H1 (cell line): ENCODE measurements at regions not wholly inside any gene's neighbourhood (a gene's known extent, or its start where the extent isn't known, plus 50 kb on each side); places are given as distances from the start of the nearest gene placed in this dataset.

Experiments used
- CTCF ChIA-PET: fragments of 300-600 bp; sonication (Branson Sonifier 250); formaldehyde crosslinking; loops from one replicate; lab custom pipeline; 2021; ENCODE audit not compliant: partially characterized antibody; lab: Charles Lee
- POLR2A ChIA-PET: fragments of 300-600 bp; sonication (Branson Sonifier 250); formaldehyde crosslinking; loops from one replicate; lab custom pipeline; 2021; ENCODE audit warnings: inconsistent platforms; ENCODE audit not compliant: partially characterized antibody; lab: Charles Lee
- DNase-seq, 2 experiments: peaks; one replicate each; pipeline versions ENCODE4 v3.0.0 to v3.0.0-alpha.2; 2010 to 2022; ENCODE audit warnings: low spot score in 2 of 2, low read depth in 1 of 2, mixed read lengths in 1 of 2
- FAIRE-seq: peaks from 2 replicates; lab custom pipeline; 2011; peaks lifted over from hg19 to GRCh38; lab: Jason Lieb, UNC
- H2AFZ ChIP-seq: 2 replicates; pipeline ENCODE4 v1.8.1; 2012; ENCODE audit warnings: low read length, inconsistent platforms
- H2AK5ac ChIP-seq: 2 replicates; pipeline ENCODE4 v1.6.1; 2013; ENCODE audit warnings: low read depth, low read length
- H2BK120ac ChIP-seq: replicated peaks from 2 replicates; pipeline ENCODE3; 2013; ENCODE audit warnings: low read depth, low read length, inconsistent platforms
- H2BK12ac ChIP-seq: 2 replicates; pipeline ENCODE4 v1.6.1; 2013; ENCODE audit warnings: low read depth, low read length
- H2BK15ac ChIP-seq: 2 replicates; pipeline ENCODE4 v1.6.1; 2013; ENCODE audit warnings: low read length
- H2BK20ac ChIP-seq: 2 replicates; pipeline ENCODE4 v1.6.1; 2013; ENCODE audit warnings: low read length
- H2BK5ac ChIP-seq: 2 replicates; pipeline ENCODE4 v1.6.1; 2013; ENCODE audit warnings: low read depth, low read length
- H3K14ac ChIP-seq: 2 replicates; pipeline ENCODE4 v1.6.1; 2013; ENCODE audit warnings: inconsistent platforms; ENCODE audit not compliant: insufficient read length
- H3K18ac ChIP-seq: 2 replicates; pipeline ENCODE4 v1.6.1; 2013; ENCODE audit warnings: low read length; ENCODE audit errors: extremely low read depth
- H3K23ac ChIP-seq: 2 replicates; pipeline ENCODE4 v1.6.1; 2013; ENCODE audit warnings: inconsistent platforms; ENCODE audit not compliant: insufficient read length
- H3K23me2 ChIP-seq: 2 replicates; pipeline ENCODE4 v1.6.1; 2013; ENCODE audit warnings: low read depth, low read length
- H3K27ac ChIP-seq: 2 replicates; pipeline ENCODE4 v1.6.1; 2011; ENCODE audit warnings: low read depth, low read length, inconsistent platforms
- H3K27me3 ChIP-seq, 4 experiments: replicated peaks in 1 of 4; 1 replicate in 1 of 4; 2 replicates in 3 of 4; pipeline versions ENCODE4 v1.6.1 to v1.8.1; 2011 to 2013; ENCODE audit warnings: low read length in 3 of 4, mild to moderate bottlenecking in 3 of 4, inconsistent platforms in 2 of 4, mixed read lengths in 2 of 4, moderate library complexity in 1 of 4; ENCODE audit not compliant: control insufficient read depth in 3 of 4, insufficient read depth in 3 of 4; ENCODE audit errors: extremely low read depth in 1 of 4
- H3K36me3 ChIP-seq, 4 experiments: 2 replicates each; pipeline versions ENCODE4 v1.6.1 to v1.8.1; 2011 to 2013; ENCODE audit warnings: mild to moderate bottlenecking in 4 of 4, low read length in 3 of 4, moderate library complexity in 2 of 4, control low read depth in 1 of 4, inconsistent platforms in 1 of 4; ENCODE audit not compliant: insufficient read depth in 4 of 4, control insufficient read depth in 2 of 4
- H3K4ac ChIP-seq: replicated peaks from 2 replicates; pipeline ENCODE3; 2013; ENCODE audit warnings: low read length, low read depth, mixed read lengths, inconsistent platforms; ENCODE audit not compliant: insufficient read length
- H3K4me1 ChIP-seq, 4 experiments: replicated peaks in 1 of 4; 1 replicate in 1 of 4; 2 replicates in 3 of 4; pipeline versions ENCODE4 v1.6.1 to v1.8.1; 2011 to 2013; ENCODE audit warnings: low read length in 3 of 4, inconsistent platforms in 2 of 4, mixed read lengths in 1 of 4; ENCODE audit not compliant: insufficient read depth in 4 of 4, control insufficient read depth in 3 of 4
- H3K4me2 ChIP-seq, 2 experiments: 2 replicates each; pipeline versions ENCODE4 v1.6.1 to v1.8.1; 2011 to 2013; ENCODE audit warnings: low read depth in 2 of 2, low read length in 2 of 2, control low read depth in 1 of 2, inconsistent platforms in 1 of 2, mild to moderate bottlenecking in 1 of 2; ENCODE audit not compliant: insufficient read depth in 1 of 2
- H3K4me3 ChIP-seq, 4 experiments: fragments of 200-600, 300-600 bp in 1 of 4; sonication (generic), shearing (Covaris generic), sonication (Bioruptor Twin) in 1 of 4; 2 replicates each; pipeline versions ENCODE4 v1.5.1 to v1.8.1; 2011 to 2016; ENCODE audit warnings: low read length in 4 of 4, low read depth in 3 of 4, control low read depth in 2 of 4, inconsistent platforms in 2 of 4, mild to moderate bottlenecking in 2 of 4, mixed read lengths in 1 of 4, moderate library complexity in 1 of 4; ENCODE audit not compliant: insufficient read depth in 2 of 4; ENCODE audit errors: extremely low read depth in 1 of 4
- H3K56ac ChIP-seq: replicated peaks from 2 replicates; pipeline ENCODE3; 2013; ENCODE audit warnings: low read depth, mild to moderate bottlenecking, mixed read lengths, low read length, inconsistent platforms; ENCODE audit not compliant: insufficient read length
- H3K79me1 ChIP-seq: 2 replicates; pipeline ENCODE4 v1.6.1; 2013; ENCODE audit warnings: low read depth, low read length, control low read depth
- H3K79me2 ChIP-seq, 2 experiments: 2 replicates each; pipeline versions ENCODE4 v1.6.1 to v1.8.1; 2012 to 2013; ENCODE audit warnings: low read length in 2 of 2, mild to moderate bottlenecking in 2 of 2, inconsistent platforms in 1 of 2; ENCODE audit not compliant: insufficient read depth in 2 of 2, control insufficient read depth in 1 of 2
- H3K9ac ChIP-seq, 4 experiments: replicated peaks in 1 of 4; 1 replicate in 1 of 4; 2 replicates in 3 of 4; pipeline versions ENCODE4 v1.6.1 to v1.8.1; 2011 to 2013; ENCODE audit warnings: low read depth in 3 of 4, low read length in 3 of 4, control low read depth in 2 of 4, mild to moderate bottlenecking in 2 of 4, moderate library complexity in 2 of 4, inconsistent platforms in 1 of 4; ENCODE audit errors: extremely low read depth in 1 of 4
- H3K9me3 ChIP-seq, 2 experiments: 2 replicates each; pipeline versions ENCODE4 v1.6.1 to v1.8.1; 2012 to 2013; ENCODE audit warnings: mild to moderate bottlenecking in 2 of 2, moderate library complexity in 2 of 2, control low read depth in 1 of 2, inconsistent platforms in 1 of 2, low read depth in 1 of 2, low read length in 1 of 2, mixed read lengths in 1 of 2; ENCODE audit not compliant: insufficient read depth in 2 of 2
- H4K20me1 ChIP-seq, 2 experiments: replicated peaks in 1 of 2; 2 replicates each; pipeline versions ENCODE3 to v1.8.1; 2011 to 2013; ENCODE audit warnings: inconsistent platforms in 2 of 2, low read length in 2 of 2, mild to moderate bottlenecking in 1 of 2; ENCODE audit not compliant: insufficient read depth in 2 of 2, control insufficient read depth in 1 of 2
- H4K5ac ChIP-seq: 2 replicates; pipeline ENCODE4 v1.6.1; 2013; ENCODE audit warnings: low read length, low read depth, mixed read lengths, inconsistent platforms; ENCODE audit not compliant: insufficient read length
- H4K8ac ChIP-seq: 2 replicates; pipeline ENCODE4 v1.8.0; 2013; ENCODE audit warnings: mild to moderate bottlenecking, moderate library complexity, low read length, inconsistent platforms; ENCODE audit not compliant: insufficient read depth; ENCODE audit errors: extremely low read depth
- H4K91ac ChIP-seq: replicated peaks from 2 replicates; pipeline ENCODE3; 2013; ENCODE audit warnings: low read length, mixed read lengths, inconsistent platforms; ENCODE audit not compliant: insufficient read length
- JUN ChIP-seq: IDR thresholded peaks from 2 replicates; pipeline ENCODE4 v1.6.1; 2011; ENCODE audit warnings: low read depth, mild to moderate bottlenecking, improper control_type of control experiment, low read length
- RFX5 ChIP-seq: IDR thresholded peaks from 2 replicates; pipeline ENCODE4 v1.6.1; 2011; ENCODE audit warnings: low read depth, low read length, improper control_type of control experiment, borderline replicate concordance
- SIN3A ChIP-seq, 2 experiments: IDR thresholded peaks in 1 of 2; conservative IDR thresholded peaks in 1 of 2; 2 replicates each; pipeline ENCODE4 v1.6.1; 2011 to 2012; ENCODE audit warnings: low read length in 2 of 2, improper control_type of control experiment in 1 of 2, low read depth in 1 of 2, mild to moderate bottlenecking in 1 of 2
- SIRT6 ChIP-seq: IDR thresholded peaks from one replicate; pipeline ENCODE4 v1.7.1; 2012; ENCODE audit warnings: low read length, inconsistent platforms
- SP1 ChIP-seq: IDR thresholded peaks from 2 replicates; pipeline ENCODE4 v1.6.1; 2011; ENCODE audit warnings: low read depth, low read length
- SRF ChIP-seq: IDR thresholded peaks from 2 replicates; pipeline ENCODE4 v1.6.1; 2011; ENCODE audit warnings: mild to moderate bottlenecking, low read depth, low read length, moderate library complexity
- WGBS, 2 experiments: shearing (Covaris generic) in 1 of 2; methylation state at CpG; one replicate each; pipeline versions ENCODE4 v1.1.6 to v1.1.7; 2013 to 2015; ENCODE audit warnings: low lambda C conversion rate in 2 of 2, mixed read lengths in 2 of 2, inconsistent platforms in 1 of 2, low coverage in 1 of 2, missing lambda C conversion rate in 1 of 2; ENCODE audit not compliant: insufficient replicate concordance in 2 of 2, insufficient coverage in 1 of 2, insufficient read length in 1 of 2; ENCODE audit errors: extremely low coverage in 1 of 2, missing lambda C conversion rate in 1 of 2; 5-methylcytosine and 5-hydroxymethylcytosine counted together
- TF ChIP-seq, protein P1 (sequence below): IDR thresholded peaks from 2 replicates; pipeline ENCODE4 v1.6.1; 2012; ENCODE audit warnings: inconsistent platforms

- no peaks in the 10 kb centered on the region for H3K36me3 ChIP-seq
- ChIA-PET POLR2A (no interaction called here), CTCF (interaction anchor here (1.1 to 1.3 kb wide), 2 partner anchors 16 to 396 kb away, joined by 3 read pairs; no protein-coding TSS in a partner anchor)
- H3K56ac ChIP-seq: no peak overlapping the region
- H4K8ac ChIP-seq: no peak overlapping the region
- no peaks in the 10 kb centered on the region; a peak in 1 of 4 replicates for H3K9me3 ChIP-seq
- WGBS, 2 experiments: 87% methylated on average over 4 of the region's 5 CpGs; no CpG with 5 or more reads in 1 of the 2 experiments
- no peak for DNase-seq
- no peak overlapping the region for H3K27ac ChIP-seq
- H2BK12ac ChIP-seq: no peak overlapping the region
- H3K27me3 ChIP-seq: peaks cover 0 to 2% (median 0%) of the 10 kb centered on the region in 4 experiments; a peak in 1 of 7 replicates
- H3K23me2 ChIP-seq: no peaks in the 10 kb centered on the region
- H4K20me1 ChIP-seq: no peaks in the 10 kb centered on the region
- FAIRE-seq: no peak
- no peak overlapping the region for H3K9ac ChIP-seq
- no peak overlapping the region for H2BK5ac ChIP-seq
- no peak overlapping the region for H3K14ac ChIP-seq
- H4K91ac ChIP-seq: no peak overlapping the region
- peaks cover 0 to 8% (median 6%) of the 10 kb centered on the region in 4 experiments; a peak in 6 of 7 replicates for H3K4me1 ChIP-seq
- no peak overlapping the region for H3K4ac ChIP-seq
- no peak overlapping the region for H2AFZ ChIP-seq
- H3K4me2 ChIP-seq: no peak overlapping the region
- no peaks in the 10 kb centered on the region for H3K79me2 ChIP-seq
- H3K23ac ChIP-seq: no peak overlapping the region
- no peak overlapping the region for H3K4me3 ChIP-seq
- H2BK120ac ChIP-seq: no peak overlapping the region
- H3K79me1 ChIP-seq: no peaks in the 10 kb centered on the region
- no peak overlapping the region for H4K5ac ChIP-seq
- no peak overlapping the region for H2AK5ac ChIP-seq
- H2BK15ac ChIP-seq: no peak overlapping the region
- no peak overlapping the region for H2BK20ac ChIP-seq
- H3K18ac ChIP-seq: no peak overlapping the region
- TF ChIP-seq SIRT6 (no peak), JUN (no peak), SRF (no peak), RFX5 (no peak), SIN3A (conservative IDR thresholded peaks at IDR 0.05 in 1 of 2, IDR thresholded peaks at IDR 0.05 in 1 of 2; ENCODE audit: low read depth in 1 of 2, low read length in 2 of 2) (no peak), SP1 (no peak)
- TF ChIP-seq, protein P1, sequence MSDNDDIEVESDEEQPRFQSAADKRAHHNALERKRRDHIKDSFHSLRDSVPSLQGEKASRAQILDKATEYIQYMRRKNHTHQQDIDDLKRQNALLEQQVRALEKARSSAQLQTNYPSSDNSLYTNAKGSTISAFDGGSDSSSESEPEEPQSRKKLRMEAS: no peak
Measured at GRCh38 chr11:127395034-127395433, 394.5 kb upstream of the KIRREL3 start.
